H1 (cell line): ENCODE measurements at regions not wholly inside any gene's neighbourhood (a gene's known extent, or its start where the extent isn't known, plus 50 kb on each side); places are given as distances from the start of the nearest gene placed in this dataset.

ENCODE experiments used
- CTCF ChIA-PET: fragments of 300-600 bp; sonication (Branson Sonifier 250); formaldehyde crosslinking; loops from one replicate; lab custom pipeline; 2021; ENCODE audit not compliant: partially characterized antibody; lab: Charles Lee
- POLR2A ChIA-PET: fragments of 300-600 bp; sonication (Branson Sonifier 250); formaldehyde crosslinking; loops from one replicate; lab custom pipeline; 2021; ENCODE audit warnings: inconsistent platforms; ENCODE audit not compliant: partially characterized antibody; lab: Charles Lee
- DNase-seq, 2 experiments: peaks; one replicate each; pipeline versions ENCODE4 v3.0.0 to v3.0.0-alpha.2; 2010 to 2022; ENCODE audit warnings: low spot score in 2 of 2, low read depth in 1 of 2, mixed read lengths in 1 of 2
- FAIRE-seq: peaks from 2 replicates; lab custom pipeline; 2011; peaks lifted over from hg19 to GRCh38; lab: Jason Lieb, UNC
- H2AFZ ChIP-seq: 2 replicates; pipeline ENCODE4 v1.8.1; 2012; ENCODE audit warnings: low read length, inconsistent platforms
- H2AK5ac ChIP-seq: 2 replicates; pipeline ENCODE4 v1.6.1; 2013; ENCODE audit warnings: low read depth, low read length
- H2BK120ac ChIP-seq: replicated peaks from 2 replicates; pipeline ENCODE3; 2013; ENCODE audit warnings: low read depth, low read length, inconsistent platforms
- H2BK12ac ChIP-seq: 2 replicates; pipeline ENCODE4 v1.6.1; 2013; ENCODE audit warnings: low read depth, low read length
- H2BK15ac ChIP-seq: 2 replicates; pipeline ENCODE4 v1.6.1; 2013; ENCODE audit warnings: low read length
- H2BK20ac ChIP-seq: 2 replicates; pipeline ENCODE4 v1.6.1; 2013; ENCODE audit warnings: low read length
- H2BK5ac ChIP-seq: 2 replicates; pipeline ENCODE4 v1.6.1; 2013; ENCODE audit warnings: low read depth, low read length
- H3K14ac ChIP-seq: 2 replicates; pipeline ENCODE4 v1.6.1; 2013; ENCODE audit warnings: inconsistent platforms; ENCODE audit not compliant: insufficient read length
- H3K18ac ChIP-seq: 2 replicates; pipeline ENCODE4 v1.6.1; 2013; ENCODE audit warnings: low read length; ENCODE audit errors: extremely low read depth
- H3K23ac ChIP-seq: 2 replicates; pipeline ENCODE4 v1.6.1; 2013; ENCODE audit warnings: inconsistent platforms; ENCODE audit not compliant: insufficient read length
- H3K23me2 ChIP-seq: 2 replicates; pipeline ENCODE4 v1.6.1; 2013; ENCODE audit warnings: low read depth, low read length
- H3K27ac ChIP-seq: 2 replicates; pipeline ENCODE4 v1.6.1; 2011; ENCODE audit warnings: low read depth, low read length, inconsistent platforms
- H3K27me3 ChIP-seq, 4 experiments: replicated peaks in 1 of 4; 1 replicate in 1 of 4; 2 replicates in 3 of 4; pipeline versions ENCODE4 v1.6.1 to v1.8.1; 2011 to 2013; ENCODE audit warnings: low read length in 3 of 4, mild to moderate bottlenecking in 3 of 4, inconsistent platforms in 2 of 4, mixed read lengths in 2 of 4, moderate library complexity in 1 of 4; ENCODE audit not compliant: control insufficient read depth in 3 of 4, insufficient read depth in 3 of 4; ENCODE audit errors: extremely low read depth in 1 of 4
- H3K36me3 ChIP-seq, 4 experiments: 2 replicates each; pipeline versions ENCODE4 v1.6.1 to v1.8.1; 2011 to 2013; ENCODE audit warnings: mild to moderate bottlenecking in 4 of 4, low read length in 3 of 4, moderate library complexity in 2 of 4, control low read depth in 1 of 4, inconsistent platforms in 1 of 4; ENCODE audit not compliant: insufficient read depth in 4 of 4, control insufficient read depth in 2 of 4
- H3K4ac ChIP-seq: replicated peaks from 2 replicates; pipeline ENCODE3; 2013; ENCODE audit warnings: low read length, low read depth, mixed read lengths, inconsistent platforms; ENCODE audit not compliant: insufficient read length
- H3K4me1 ChIP-seq, 4 experiments: replicated peaks in 1 of 4; 1 replicate in 1 of 4; 2 replicates in 3 of 4; pipeline versions ENCODE4 v1.6.1 to v1.8.1; 2011 to 2013; ENCODE audit warnings: low read length in 3 of 4, inconsistent platforms in 2 of 4, mixed read lengths in 1 of 4; ENCODE audit not compliant: insufficient read depth in 4 of 4, control insufficient read depth in 3 of 4
- H3K4me2 ChIP-seq, 2 experiments: 2 replicates each; pipeline versions ENCODE4 v1.6.1 to v1.8.1; 2011 to 2013; ENCODE audit warnings: low read depth in 2 of 2, low read length in 2 of 2, control low read depth in 1 of 2, inconsistent platforms in 1 of 2, mild to moderate bottlenecking in 1 of 2; ENCODE audit not compliant: insufficient read depth in 1 of 2
- H3K4me3 ChIP-seq, 4 experiments: fragments of 200-600, 300-600 bp in 1 of 4; sonication (generic), shearing (Covaris generic), sonication (Bioruptor Twin) in 1 of 4; 2 replicates each; pipeline versions ENCODE4 v1.5.1 to v1.8.1; 2011 to 2016; ENCODE audit warnings: low read length in 4 of 4, low read depth in 3 of 4, control low read depth in 2 of 4, inconsistent platforms in 2 of 4, mild to moderate bottlenecking in 2 of 4, mixed read lengths in 1 of 4, moderate library complexity in 1 of 4; ENCODE audit not compliant: insufficient read depth in 2 of 4; ENCODE audit errors: extremely low read depth in 1 of 4
- H3K56ac ChIP-seq: replicated peaks from 2 replicates; pipeline ENCODE3; 2013; ENCODE audit warnings: low read depth, mild to moderate bottlenecking, mixed read lengths, low read length, inconsistent platforms; ENCODE audit not compliant: insufficient read length
- H3K79me1 ChIP-seq: 2 replicates; pipeline ENCODE4 v1.6.1; 2013; ENCODE audit warnings: low read depth, low read length, control low read depth
- H3K79me2 ChIP-seq, 2 experiments: 2 replicates each; pipeline versions ENCODE4 v1.6.1 to v1.8.1; 2012 to 2013; ENCODE audit warnings: low read length in 2 of 2, mild to moderate bottlenecking in 2 of 2, inconsistent platforms in 1 of 2; ENCODE audit not compliant: insufficient read depth in 2 of 2, control insufficient read depth in 1 of 2
- H3K9ac ChIP-seq, 4 experiments: replicated peaks in 1 of 4; 1 replicate in 1 of 4; 2 replicates in 3 of 4; pipeline versions ENCODE4 v1.6.1 to v1.8.1; 2011 to 2013; ENCODE audit warnings: low read depth in 3 of 4, low read length in 3 of 4, control low read depth in 2 of 4, mild to moderate bottlenecking in 2 of 4, moderate library complexity in 2 of 4, inconsistent platforms in 1 of 4; ENCODE audit errors: extremely low read depth in 1 of 4
- H3K9me3 ChIP-seq, 2 experiments: 2 replicates each; pipeline versions ENCODE4 v1.6.1 to v1.8.1; 2012 to 2013; ENCODE audit warnings: mild to moderate bottlenecking in 2 of 2, moderate library complexity in 2 of 2, control low read depth in 1 of 2, inconsistent platforms in 1 of 2, low read depth in 1 of 2, low read length in 1 of 2, mixed read lengths in 1 of 2; ENCODE audit not compliant: insufficient read depth in 2 of 2
- H4K20me1 ChIP-seq, 2 experiments: replicated peaks in 1 of 2; 2 replicates each; pipeline versions ENCODE3 to v1.8.1; 2011 to 2013; ENCODE audit warnings: inconsistent platforms in 2 of 2, low read length in 2 of 2, mild to moderate bottlenecking in 1 of 2; ENCODE audit not compliant: insufficient read depth in 2 of 2, control insufficient read depth in 1 of 2
- H4K5ac ChIP-seq: 2 replicates; pipeline ENCODE4 v1.6.1; 2013; ENCODE audit warnings: low read length, low read depth, mixed read lengths, inconsistent platforms; ENCODE audit not compliant: insufficient read length
- H4K8ac ChIP-seq: 2 replicates; pipeline ENCODE4 v1.8.0; 2013; ENCODE audit warnings: mild to moderate bottlenecking, moderate library complexity, low read length, inconsistent platforms; ENCODE audit not compliant: insufficient read depth; ENCODE audit errors: extremely low read depth
- H4K91ac ChIP-seq: replicated peaks from 2 replicates; pipeline ENCODE3; 2013; ENCODE audit warnings: low read length, mixed read lengths, inconsistent platforms; ENCODE audit not compliant: insufficient read length
- SRF ChIP-seq: IDR thresholded peaks from 2 replicates; pipeline ENCODE4 v1.6.1; 2011; ENCODE audit warnings: mild to moderate bottlenecking, low read depth, low read length, moderate library complexity
- TEAD4 ChIP-seq: IDR thresholded peaks from 2 replicates; pipeline ENCODE4 v1.6.1; 2012; ENCODE audit warnings: low read depth, low read length, inconsistent platforms, mixed read lengths
- WGBS, 2 experiments: shearing (Covaris generic) in 1 of 2; methylation state at CpG; one replicate each; pipeline versions ENCODE4 v1.1.6 to v1.1.7; 2013 to 2015; ENCODE audit warnings: low lambda C conversion rate in 2 of 2, mixed read lengths in 2 of 2, inconsistent platforms in 1 of 2, low coverage in 1 of 2, missing lambda C conversion rate in 1 of 2; ENCODE audit not compliant: insufficient replicate concordance in 2 of 2, insufficient coverage in 1 of 2, insufficient read length in 1 of 2; ENCODE audit errors: extremely low coverage in 1 of 2, missing lambda C conversion rate in 1 of 2; 5-methylcytosine and 5-hydroxymethylcytosine counted together

DNA sequence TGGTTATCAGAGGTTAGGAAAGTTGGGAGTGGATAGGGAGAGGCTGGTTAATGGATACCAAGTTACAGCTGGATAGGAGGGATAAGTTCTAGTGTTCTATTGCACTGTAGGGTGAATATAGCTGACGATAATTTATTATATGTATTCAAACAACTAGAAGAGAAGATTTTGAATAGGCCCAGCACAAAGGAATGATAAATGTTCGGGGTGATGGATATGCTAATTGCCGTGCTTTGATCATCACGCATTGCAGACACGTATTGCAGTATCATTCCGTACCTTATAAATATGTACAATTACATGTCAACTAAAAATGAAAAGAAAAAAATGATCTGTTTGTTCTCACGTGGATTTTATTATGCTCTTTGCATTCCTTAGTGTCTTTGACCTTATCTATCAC lies 369.2 kb upstream of the PKDCC start:
- CTCF ChIA-PET = interaction anchor here (0.6 kb wide), 1 partner anchor 10 kb away, joined by 5 read pairs; no protein-coding TSS in a partner anchor
- DNase-seq = no peak
- H4K5ac ChIP-seq = no peak overlapping the region
- H2AFZ ChIP-seq = no peak overlapping the region
- H2AK5ac ChIP-seq = no peak overlapping the region
- WGBS, 2 experiments = 91% methylated on average over 7 of the region's 7 CpGs; no CpG with 5 or more reads in 1 of the 2 experiments
- no peak overlapping the region for H4K91ac ChIP-seq
- no peak overlapping the region for H4K8ac ChIP-seq
- H3K4me1 ChIP-seq = no peaks in the 10 kb centered on the region
- no peaks in the 10 kb centered on the region for H4K20me1 ChIP-seq
- H3K4me2 ChIP-seq = no peak overlapping the region
- TF ChIP-seq SRF (no peak), TEAD4 (no peak)
- no peaks in the 10 kb centered on the region for H3K9me3 ChIP-seq
- no peak overlapping the region for H2BK12ac ChIP-seq
- no peaks in the 10 kb centered on the region for H3K79me2 ChIP-seq
- H3K9ac ChIP-seq = no peak overlapping the region
- no peak overlapping the region for H2BK120ac ChIP-seq
- H3K4me3 ChIP-seq = no peak overlapping the region
- H3K23me2 ChIP-seq = no peaks in the 10 kb centered on the region
- no peaks in the 10 kb centered on the region for H3K27me3 ChIP-seq
- H3K18ac ChIP-seq = no peak overlapping the region
- no peak overlapping the region for H2BK5ac ChIP-seq
- POLR2A ChIA-PET = no interaction called here
- FAIRE-seq = no peak
- H3K79me1 ChIP-seq = no peaks in the 10 kb centered on the region
- no peak overlapping the region for H3K27ac ChIP-seq
- H2BK20ac ChIP-seq = no peak overlapping the region
- no peak overlapping the region for H2BK15ac ChIP-seq
- H3K56ac ChIP-seq = no peak overlapping the region
- H3K23ac ChIP-seq = no peak overlapping the region
- H3K36me3 ChIP-seq = no peaks in the 10 kb centered on the region
- H3K14ac ChIP-seq = no peak overlapping the region
- H3K4ac ChIP-seq = no peak overlapping the region
